HG03159 (cell line): ENCODE measurements at regions not wholly inside any gene's neighbourhood (a gene's known extent, or its start where the extent isn't known, plus 50 kb on each side); places are given as distances from the start of the nearest gene placed in this dataset.

Experiments used
- ATAC-seq: cut with Tn5 transposase; IDR thresholded peaks from one replicate; pipeline ENCODE4 v1.9.1; 2021; ENCODE audit warnings: mild to moderate bottlenecking, moderate library complexity; ENCODE audit not compliant: unreplicated experiment

DNA sequence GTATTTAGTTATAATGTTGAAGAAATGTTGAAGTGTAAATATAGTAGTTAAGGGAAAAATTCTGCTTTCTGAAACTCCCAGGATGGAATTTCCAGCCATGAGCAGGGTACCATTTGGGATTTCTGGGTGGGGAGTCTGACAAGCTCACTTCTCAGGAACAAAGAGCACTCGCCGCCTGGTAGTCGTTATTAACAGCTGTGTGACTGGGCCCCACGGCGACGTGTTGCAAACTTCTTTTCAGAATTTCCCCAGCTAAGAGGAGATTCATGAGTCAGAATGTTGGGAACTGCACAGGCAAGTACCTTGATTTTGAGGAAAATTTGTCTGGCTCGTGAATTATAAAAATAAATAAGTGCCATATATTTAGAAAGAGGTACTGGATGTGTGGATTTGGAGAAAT, 103.7 kb downstream of the LACC1 start:
- no peak for ATAC-seq

GRCh38 chr13:43984292-43984691, 104.6 kb downstream of the LACC1 start:
- no peak for ATAC-seq

DNA sequence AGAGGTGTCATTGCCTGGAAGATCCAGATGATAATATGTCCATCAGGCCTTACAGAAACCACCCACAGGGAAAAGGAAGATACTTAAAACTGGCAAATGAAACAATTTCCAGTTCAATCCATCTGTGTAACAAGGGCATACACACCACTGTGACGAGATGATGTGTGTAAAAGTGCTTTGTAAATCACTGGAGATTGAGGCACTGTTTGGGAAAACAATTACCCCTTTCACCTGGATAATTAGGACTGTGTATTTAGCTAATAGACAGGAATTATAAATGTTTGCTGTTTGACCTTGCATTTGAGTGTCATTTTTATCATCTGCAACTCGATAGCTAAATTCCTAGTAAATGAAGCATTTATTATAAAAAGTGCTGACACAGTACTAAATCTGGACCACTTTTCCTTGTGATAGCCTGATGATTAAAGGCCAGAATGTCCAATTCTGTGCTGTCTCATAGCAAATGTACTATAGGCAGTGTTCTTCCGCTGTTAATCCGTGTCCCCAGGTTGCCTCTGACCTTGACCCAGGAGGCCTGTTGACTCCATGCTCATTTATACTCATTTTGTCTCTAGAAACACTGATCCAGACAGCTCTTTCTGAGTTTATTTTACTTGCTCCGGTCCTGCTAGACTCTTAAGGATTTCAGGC, 105.8 kb downstream of the LACC1 start:
- no peak for ATAC-seq

GRCh38 chr13:43986421-43986981, 106.8 kb downstream of the LACC1 start:
- ATAC-seq, result no peak

- no peak for ATAC-seq
Observed at GRCh38 chr13:43988302-43988701, 108.6 kb downstream of the LACC1 start.

GRCh38 chr13:43990021-43990420, 110.3 kb downstream of the LACC1 start:
- no peak for ATAC-seq

- no peak for ATAC-seq
Observed at GRCh38 chr13:43990829-43991228, 111.1 kb downstream of the LACC1 start.

DNA sequence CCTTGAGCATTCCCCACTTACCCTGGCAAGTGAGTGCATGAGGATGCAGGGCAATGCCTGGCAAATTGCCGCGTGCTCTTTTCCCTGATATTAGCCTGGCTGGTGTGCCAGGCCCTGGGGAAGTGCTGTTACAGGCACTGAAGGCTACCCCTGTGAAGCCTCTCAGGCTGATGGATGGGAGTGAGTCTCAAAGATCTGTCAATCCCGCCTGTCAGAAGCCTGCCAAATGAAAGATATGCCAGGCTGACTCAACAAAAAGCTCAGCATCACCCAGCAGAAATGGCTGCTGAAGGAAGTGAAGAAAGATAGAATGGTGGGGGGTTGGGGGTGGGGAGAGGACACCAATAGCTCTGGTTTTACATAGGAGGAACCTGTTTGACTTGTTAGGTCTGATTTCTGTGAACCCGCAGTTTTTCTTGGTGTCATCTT, 112.1 kb downstream of the LACC1 start:
- no peak for ATAC-seq

GRCh38 chr13:43992211-43992610, 112.5 kb downstream of the LACC1 start:
- ATAC-seq, result no peak

DNA sequence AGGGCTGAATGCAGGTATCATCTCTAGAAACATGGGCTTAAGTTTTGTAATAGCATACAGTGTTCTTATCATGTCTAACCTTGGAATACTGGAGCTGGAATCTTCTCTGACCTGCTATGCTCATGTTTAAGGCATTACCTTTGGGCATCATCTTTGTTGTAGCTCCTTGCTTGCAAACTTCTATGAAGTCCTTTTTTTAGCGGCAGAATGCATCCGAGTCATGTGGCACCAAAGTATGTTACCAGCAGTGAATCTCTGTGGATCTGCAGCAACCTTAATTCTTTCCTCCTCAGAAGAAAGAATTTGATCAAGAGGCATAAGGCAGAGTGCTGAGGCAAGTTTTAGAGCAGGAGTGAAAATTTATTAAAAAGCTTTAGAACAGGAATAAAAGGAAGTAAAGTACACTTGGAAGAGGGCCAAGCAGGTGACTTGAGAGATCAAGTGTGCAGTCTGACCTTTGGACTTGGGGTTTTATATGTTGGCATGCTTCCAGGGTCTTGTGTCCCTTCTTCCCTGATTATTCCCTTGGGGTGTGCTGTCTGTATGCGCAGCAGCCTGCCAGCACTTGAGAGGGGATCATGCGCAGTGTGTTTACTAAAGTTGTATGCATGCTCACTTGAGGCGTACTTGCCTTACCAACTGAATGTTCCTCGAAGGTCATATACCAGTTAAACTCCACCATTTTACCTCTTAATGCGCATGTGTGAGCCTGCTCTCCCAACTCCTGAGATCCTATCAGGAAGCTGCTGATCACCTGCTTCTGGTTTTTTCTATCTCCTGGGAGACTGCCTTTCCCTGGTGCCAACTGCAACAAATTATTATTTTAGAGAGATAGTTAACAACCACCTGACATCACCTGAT, 115.5 kb downstream of the LACC1 start:
- ATAC-seq, result no peak

- ATAC-seq, result no peak
Observed at GRCh38 chr13:43996221-43996620, 116.5 kb downstream of the LACC1 start.

DNA sequence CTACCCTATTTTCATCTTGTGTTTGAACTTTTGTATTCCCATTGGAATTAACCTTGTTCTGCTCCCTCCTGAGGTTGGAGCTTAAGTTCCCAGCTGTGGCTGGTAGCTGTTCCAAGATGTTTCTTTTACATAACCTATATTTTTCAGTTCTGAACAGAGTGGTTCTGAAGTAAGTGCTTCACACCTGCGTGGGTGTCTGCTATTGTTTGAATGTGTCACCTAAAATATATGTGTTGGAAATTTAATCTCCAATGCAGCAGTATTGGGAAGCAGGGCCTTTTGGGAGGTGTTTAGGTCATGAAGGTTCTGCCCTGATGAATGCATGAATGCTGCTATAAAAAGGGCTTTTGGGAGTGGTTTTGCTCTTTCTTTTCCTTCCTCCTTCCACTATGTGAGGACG, 123.8 kb downstream of the LACC1 start:
- ATAC-seq, result no peak

DNA sequence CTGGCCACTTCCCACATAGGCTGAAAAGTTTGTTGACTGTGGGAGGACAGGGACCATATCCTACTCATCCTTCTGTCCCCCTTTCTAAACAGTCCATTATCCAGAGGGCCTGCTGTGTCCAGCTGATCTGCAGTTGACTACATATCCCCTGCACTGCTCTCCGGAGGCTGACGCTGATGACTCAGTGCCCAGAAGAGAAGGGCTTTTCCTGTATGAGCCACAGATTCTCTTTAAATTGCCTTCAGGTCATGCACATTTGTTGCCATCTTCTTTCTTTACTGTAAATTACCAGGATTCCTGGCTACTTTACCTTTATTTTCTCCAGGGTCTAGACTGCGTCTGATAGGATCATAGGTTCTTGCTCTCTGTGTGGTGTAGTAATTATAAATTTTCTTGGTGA, 125.2 kb downstream of the LACC1 start:
- ATAC-seq, result no peak

GRCh38 chr13:44007451-44007850, 127.7 kb downstream of the LACC1 start:
- no peak for ATAC-seq

GRCh38 chr13:44011036-44011435, 131.3 kb downstream of the LACC1 start:
- ATAC-seq, result no peak

DNA sequence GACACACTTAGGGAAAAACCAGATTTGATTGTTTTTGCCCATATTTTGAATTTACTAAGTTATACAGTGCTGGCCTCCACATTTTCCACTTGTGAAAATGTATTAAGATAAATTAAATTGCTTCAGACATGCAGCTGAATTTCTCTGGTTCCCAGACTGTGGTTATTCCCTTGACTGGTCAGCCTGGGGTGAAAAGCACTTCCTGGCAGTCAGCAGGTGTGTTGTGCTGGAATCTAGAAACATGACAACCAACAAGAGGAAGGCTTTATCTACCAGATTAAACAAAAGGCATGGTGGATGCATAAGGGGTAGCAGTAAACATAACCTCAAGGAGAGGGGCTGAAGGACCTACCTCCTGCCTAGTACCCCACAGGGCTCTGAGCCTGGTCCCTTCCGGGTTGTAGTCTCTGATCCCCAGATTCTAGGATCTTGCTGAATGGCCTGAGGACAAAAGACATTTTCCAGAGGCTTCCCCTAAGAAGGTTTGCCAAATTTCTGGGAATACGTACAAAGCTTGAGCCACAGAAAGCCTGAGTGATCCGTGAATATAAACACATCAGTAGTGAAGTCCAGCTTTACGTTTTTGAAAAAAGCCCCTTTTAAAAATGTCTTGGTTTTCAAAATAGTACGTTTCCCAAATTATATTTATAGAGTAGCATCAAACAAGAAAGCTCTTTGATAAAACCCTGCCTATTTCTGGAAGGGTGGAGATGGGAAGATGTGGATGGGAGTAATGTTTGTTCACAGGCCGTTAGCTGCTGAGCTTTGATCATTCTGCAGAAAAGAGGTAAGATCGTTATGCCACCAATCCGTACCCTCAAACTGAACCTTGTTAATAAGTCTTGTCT, 133.4 kb downstream of the LACC1 start:
- ATAC-seq, result no peak

- no peak for ATAC-seq
Observed at GRCh38 chr13:44013758-44014291, 134.1 kb downstream of the LACC1 start.

DNA sequence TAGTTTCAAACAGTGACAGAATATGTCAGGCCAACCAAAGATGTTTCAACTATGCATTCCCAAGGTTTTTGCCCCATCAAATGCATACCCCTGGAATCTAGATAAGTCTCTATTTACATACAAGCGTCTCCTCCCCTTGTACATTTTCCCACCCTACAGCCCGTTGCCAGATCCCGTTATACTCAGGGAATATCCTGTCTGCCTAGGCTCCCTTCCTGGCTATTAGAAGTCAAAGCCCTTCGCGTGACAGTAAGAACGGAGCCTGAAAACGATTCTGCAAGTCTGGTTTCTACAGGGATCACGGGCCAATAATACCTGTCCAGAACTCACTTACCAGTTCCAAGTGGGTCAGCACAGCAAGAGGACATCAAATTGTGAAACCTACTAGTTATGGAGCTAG, 134.8 kb downstream of the LACC1 start:
- no peak for ATAC-seq

- no peak for ATAC-seq
Observed at GRCh38 chr13:44015118-44015517, 135.4 kb downstream of the LACC1 start.

DNA sequence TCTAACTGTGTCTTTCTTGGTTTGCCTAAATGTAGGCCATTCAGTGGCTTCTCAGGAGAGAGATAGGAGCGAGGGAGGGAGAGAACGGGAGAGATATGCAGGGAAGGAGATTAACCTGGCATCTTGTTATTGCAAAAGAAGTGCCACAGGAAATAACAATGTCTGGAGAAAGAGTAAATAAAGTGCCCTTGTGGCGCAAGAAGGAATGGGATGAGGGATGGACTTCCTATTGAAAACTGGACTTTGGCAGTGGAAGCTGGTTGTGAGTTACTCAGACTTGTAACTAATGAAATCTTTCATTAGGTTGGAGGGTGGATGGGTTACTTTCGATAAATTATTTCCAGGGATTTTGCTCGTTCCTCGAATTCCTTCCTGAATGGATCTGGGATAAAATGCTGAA, 136.1 kb downstream of the LACC1 start:
- ATAC-seq, result no peak

- ATAC-seq, result no peak
Observed at GRCh38 chr13:44017756-44018309, 138.1 kb downstream of the LACC1 start.
